ENCODE measurements at regions not wholly inside any gene's neighbourhood (a gene's known extent, or its start where the extent isn't known, plus 50 kb on each side); places are given as distances from the start of the nearest gene placed in this dataset.

- Histone ChIP-seq H3K36me3 (no peaks in the 10 kb centered on the region), H3K4me3 (no peak overlapping the region), H3K27ac (no peak overlapping the region), H3K4me1 (no peaks in the 10 kb centered on the region), H3K9me3 (no peaks in the 10 kb centered on the region), H3K27me3 (no peaks in the 10 kb centered on the region)
- 17 to 72% methylated on average over 2 of the region's 2 CpGs for WGBS, 2 donors
- TF ChIP-seq EP300 (IDR thresholded peaks at IDR 0.05) (no peak), CTCF (IDR thresholded peaks at IDR 0.05) (no peak)
- no peak for DNase-seq
- intact Hi-C loops (cut with DNase I) = no loop called here
Observed at GRCh38 chr6:7489376-7489775, 52.1 kb upstream of the DSP start.
